Adrenal gland (tissue), 9 donors: ENCODE measurements at regions not wholly inside any gene's neighbourhood (a gene's known extent, or its start where the extent isn't known, plus 50 kb on each side); places are given as distances from the start of the nearest gene placed in this dataset.

Experiments
- DNase-seq, 7 donors: peaks; one replicate each; pipeline ENCODE4 v3.0.0-alpha.2; 2019 to 2020
- H3K27ac ChIP-seq, 5 donors: fragments of 200-600 bp; sonication (generic) in 4 of 5; 1 replicate in 3 of 5; 2 replicates in 2 of 5; pipeline versions ENCODE4 v1.5.1 to v1.8.0; 2016 to 2020; ENCODE audit warnings: mild to moderate bottlenecking in 1 of 5
- H3K27me3 ChIP-seq: fragments of 200-600 bp; 2 replicates; pipeline ENCODE4 v1.8.0; 2021
- H3K36me3 ChIP-seq, 2 donors: fragments of 200-600 bp; replicated peaks in 1 of 2; 1 replicate in 1 of 2; 2 replicates in 1 of 2; pipeline versions ENCODE4 v1.5.1 to v1.8.0; 2018 to 2022
- H3K4me1 ChIP-seq, 2 donors: fragments of 200-600 bp; replicated peaks in 1 of 2; 1 replicate in 1 of 2; 2 replicates in 1 of 2; pipeline versions ENCODE4 v1.5.1 to v1.8.0; 2018 to 2021
- H3K4me3 ChIP-seq, 4 donors: fragments of 200-600 bp; sonication (generic) in 3 of 4; one replicate each; pipeline ENCODE4 v1.5.1; 2016 to 2018
- H3K9me3 ChIP-seq, 3 donors: fragments of 200-600 bp; sonication (generic) in 1 of 3; replicated peaks in 1 of 3; 1 replicate in 2 of 3; 2 replicates in 1 of 3; pipeline versions ENCODE4 v1.5.1 to v1.8.0; 2016 to 2021
- POLR2A ChIP-seq, 2 donors: fragments of 450-650 bp; IDR thresholded peaks; one replicate each; pipeline ENCODE4 v1.6.1; 2017; ENCODE audit warnings: antibody characterized with exemption in 2 of 2, mild to moderate bottlenecking in 2 of 2, moderate library complexity in 1 of 2
- WGBS, 4 donors: extraction: QIAGEN DNeasy Blood & Tissue Kit in 2 of 4; methylation state at CpG; one replicate each; pipeline versions ENCODE4 v1.1.5 to v1.1.7; 2013 to 2017; 5-methylcytosine and 5-hydroxymethylcytosine counted together
- intact Hi-C, 2 donors: fragments of 100-400 bp; cut with DNase I; formaldehyde crosslinking; loops; one replicate each; pipeline versions ENCODE4 v1.14.1 to v1.15.0; 2022 to 2023
- TF ChIP-seq, protein P1 (sequence below), 6 experiments: fragments of 450-650 bp in 4 of 6; fragments of 200-600 bp in 2 of 6; sonication (generic) in 1 of 6; IDR thresholded peaks; 1 replicate in 5 of 6; 2 replicates in 1 of 6; pipeline versions ENCODE4 v1.5.1 to v1.8.0; 2016 to 2021; ENCODE audit warnings: antibody characterized with exemption in 6 of 6, mild to moderate bottlenecking in 2 of 6, moderate library complexity in 1 of 6
- donor health status: healthy with polysubstance abuse.
- donor health status: Bipolar disorder and iron deficiency.
- donor health status: DM: yes; HTN: yes; CAD: no.
- donor health status: DM: no; HTN: no; CAD: no.
- donor health status: DM: no; HTN: no; CAD: no.

DNA sequence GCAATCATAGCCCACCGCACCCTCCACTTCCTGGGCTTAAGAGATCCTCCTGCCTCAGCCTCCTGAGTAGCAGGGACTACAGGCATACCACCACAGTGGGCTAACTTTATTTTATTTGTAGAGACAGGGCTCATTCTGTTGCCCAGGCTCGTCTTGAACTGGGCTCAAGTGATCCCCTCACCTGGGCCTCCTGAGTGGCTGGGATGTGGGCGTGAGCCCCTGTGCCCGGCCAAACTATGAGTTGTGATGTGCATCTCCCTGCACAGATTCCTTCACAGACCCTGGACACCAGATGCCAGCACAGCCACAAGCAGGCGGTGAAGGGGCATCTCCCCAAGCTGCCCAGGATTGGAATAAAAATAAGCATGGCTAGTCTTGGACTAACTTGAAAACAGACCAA, 244.9 kb upstream of the IRX1 start:
- H3K4me3 ChIP-seq, result no peak overlapping the region
- peak in 2 of 7 donors; percentile 2 to 9 for DNase-seq
- H3K9me3 ChIP-seq, result no peaks in the 10 kb centered on the region
- H3K27me3 ChIP-seq, result no peaks in the 10 kb centered on the region
- intact Hi-C loops, result no loop called here
- 72 to 96% (median 82%) methylated on average over 2 to 5 of the region's 5 CpGs for WGBS, 4 donors
- no peaks in the 10 kb centered on the region for H3K4me1 ChIP-seq
- TF ChIP-seq, protein P1, sequence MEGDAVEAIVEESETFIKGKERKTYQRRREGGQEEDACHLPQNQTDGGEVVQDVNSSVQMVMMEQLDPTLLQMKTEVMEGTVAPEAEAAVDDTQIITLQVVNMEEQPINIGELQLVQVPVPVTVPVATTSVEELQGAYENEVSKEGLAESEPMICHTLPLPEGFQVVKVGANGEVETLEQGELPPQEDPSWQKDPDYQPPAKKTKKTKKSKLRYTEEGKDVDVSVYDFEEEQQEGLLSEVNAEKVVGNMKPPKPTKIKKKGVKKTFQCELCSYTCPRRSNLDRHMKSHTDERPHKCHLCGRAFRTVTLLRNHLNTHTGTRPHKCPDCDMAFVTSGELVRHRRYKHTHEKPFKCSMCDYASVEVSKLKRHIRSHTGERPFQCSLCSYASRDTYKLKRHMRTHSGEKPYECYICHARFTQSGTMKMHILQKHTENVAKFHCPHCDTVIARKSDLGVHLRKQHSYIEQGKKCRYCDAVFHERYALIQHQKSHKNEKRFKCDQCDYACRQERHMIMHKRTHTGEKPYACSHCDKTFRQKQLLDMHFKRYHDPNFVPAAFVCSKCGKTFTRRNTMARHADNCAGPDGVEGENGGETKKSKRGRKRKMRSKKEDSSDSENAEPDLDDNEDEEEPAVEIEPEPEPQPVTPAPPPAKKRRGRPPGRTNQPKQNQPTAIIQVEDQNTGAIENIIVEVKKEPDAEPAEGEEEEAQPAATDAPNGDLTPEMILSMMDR (IDR thresholded peaks at IDR 0.05), result no peak
- no peak for TF ChIP-seq POLR2A (IDR thresholded peaks at IDR 0.05)
- H3K36me3 ChIP-seq, result no peaks in the 10 kb centered on the region
- H3K27ac ChIP-seq, result no peak overlapping the region

DNA sequence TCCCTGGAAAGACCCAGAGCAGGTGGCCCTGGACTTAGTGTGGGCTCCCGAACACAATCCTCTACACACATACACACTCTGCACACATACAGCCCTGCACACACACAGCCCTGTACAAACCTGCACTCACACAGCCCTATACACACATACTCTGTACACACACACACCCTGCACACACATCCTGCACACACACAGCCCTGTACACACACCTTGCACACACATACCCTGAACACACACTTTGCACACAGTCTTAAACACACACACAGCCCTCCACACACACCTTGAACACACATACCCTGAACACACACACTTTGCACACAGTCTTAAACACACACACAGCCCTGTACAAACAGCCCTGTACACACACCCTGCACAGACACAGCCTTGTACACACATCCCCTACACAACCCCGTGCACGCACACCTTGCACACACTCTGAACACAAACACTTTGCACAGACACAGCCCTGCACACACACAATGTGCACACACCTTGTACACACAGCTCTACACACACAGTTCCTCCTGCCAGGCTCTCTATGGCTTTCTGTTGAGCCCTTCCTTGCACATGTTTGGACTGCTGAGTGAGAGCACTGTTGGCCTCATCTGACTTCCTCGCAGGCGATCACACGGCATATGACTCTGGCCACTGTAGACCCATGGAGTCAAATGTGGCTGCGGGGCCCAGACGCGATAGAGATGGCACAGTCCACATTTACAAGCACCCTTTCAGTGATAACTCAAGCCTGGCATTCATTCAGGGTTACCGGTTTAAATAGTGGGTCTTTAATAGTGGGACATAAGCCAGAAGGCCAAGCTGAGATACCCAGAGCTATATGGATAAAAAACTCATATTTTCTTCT, 245.7 kb upstream of the IRX1 start:
- TF ChIP-seq, protein P1 (IDR thresholded peaks at IDR 0.05), result no peak
- no peak for TF ChIP-seq POLR2A (IDR thresholded peaks at IDR 0.05)
- peak in 2 of 7 donors; percentile 3 to 14 for DNase-seq
- Histone ChIP-seq H3K4me1 (no peaks in the 10 kb centered on the region), H3K27me3 (no peaks in the 10 kb centered on the region), H3K27ac (no peak overlapping the region), H3K9me3 (no peaks in the 10 kb centered on the region), H3K36me3 (no peaks in the 10 kb centered on the region), H3K4me3 (no peak overlapping the region)
- intact Hi-C loops, result no loop called here
- WGBS, 4 donors, result 83 to 93% (median 91%) methylated on average over 10 of the region's 10 CpGs

DNA sequence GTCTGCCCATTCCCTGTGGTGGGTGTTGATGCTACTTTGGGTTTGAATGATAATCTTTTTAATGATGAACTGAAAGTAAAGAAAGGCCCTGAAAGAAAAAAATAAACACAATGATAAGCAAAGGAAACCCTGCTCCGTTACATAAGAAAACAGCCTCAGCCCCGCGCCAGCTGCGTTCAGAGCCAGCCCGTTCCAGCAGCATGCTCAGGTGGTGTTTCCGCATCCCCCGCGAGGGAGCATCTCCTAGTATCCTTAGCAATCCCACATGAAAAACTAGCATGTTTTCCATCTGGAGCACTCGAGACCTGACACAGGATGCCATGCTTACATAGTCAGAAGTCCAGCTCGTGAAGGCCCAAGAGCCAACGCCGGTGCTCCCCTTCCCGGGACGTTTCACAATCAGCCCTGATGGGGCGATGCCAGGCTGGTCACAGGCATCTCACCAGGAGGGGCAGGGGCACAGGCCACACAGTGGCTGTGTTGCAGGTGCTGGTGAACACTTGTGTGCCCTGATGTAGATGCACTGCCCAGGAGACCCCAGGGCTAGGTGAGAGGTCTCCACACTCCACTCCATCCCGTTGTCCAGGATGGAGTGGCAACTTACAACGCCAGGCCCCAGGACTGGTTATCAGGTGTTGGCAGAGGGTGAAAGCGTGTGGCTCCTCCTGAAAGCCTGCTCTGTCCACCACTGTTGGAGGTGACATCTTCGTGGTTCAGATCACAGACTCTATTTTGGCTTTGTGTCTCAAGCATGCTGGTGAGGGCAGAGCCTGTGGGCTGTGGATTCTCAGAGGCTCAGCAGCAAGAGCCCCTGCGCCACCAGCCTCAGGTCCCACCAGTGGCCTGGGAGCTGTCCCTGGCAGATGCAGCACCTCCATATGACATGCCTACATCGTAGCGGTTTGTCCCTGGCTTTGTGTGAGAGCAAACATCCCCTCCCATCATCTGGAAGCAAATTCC, 246.8 kb upstream of the IRX1 start:
- TF ChIP-seq, protein P1 (IDR thresholded peaks at IDR 0.05), result no peak
- TF ChIP-seq POLR2A (IDR thresholded peaks at IDR 0.05), result no peak
- 71 to 87% (median 82%) methylated on average over 17 to 22 of the region's 22 CpGs for WGBS, 4 donors
- DNase-seq, result peak in 1 of 7 donors; percentile 29

DNA sequence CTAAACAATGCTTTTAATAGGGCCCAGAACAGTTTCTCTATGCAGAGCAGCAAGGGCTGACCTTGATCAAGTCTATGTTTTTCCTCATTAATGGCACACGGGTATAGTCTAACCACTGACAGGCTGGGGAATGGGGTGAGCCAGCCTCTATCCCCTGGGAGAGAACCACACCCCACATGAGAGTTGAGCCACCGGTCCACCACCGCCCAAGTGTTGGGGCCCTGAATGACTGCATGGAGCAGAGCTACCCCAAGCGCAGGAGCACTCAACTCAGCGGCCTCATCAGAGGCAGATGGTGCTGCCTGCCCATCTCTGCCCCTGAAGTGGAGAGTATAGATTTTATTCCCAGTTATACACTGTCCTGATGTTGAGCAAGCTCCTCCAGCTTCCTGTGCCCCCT, 247.9 kb upstream of the IRX1 start:
- Histone ChIP-seq H3K36me3 (no peaks in the 10 kb centered on the region), H3K4me3 (no peak overlapping the region), H3K4me1 (no peaks in the 10 kb centered on the region), H3K27ac (no peak overlapping the region), H3K27me3 (no peaks in the 10 kb centered on the region), H3K9me3 (no peaks in the 10 kb centered on the region)
- intact Hi-C loops, result no loop called here
- WGBS, 4 donors, result 78 to 90% (median 85%) methylated on average over 5 of the region's 5 CpGs
- peak in 1 of 7 donors; percentile 11 for DNase-seq
- TF ChIP-seq, protein P1 (IDR thresholded peaks at IDR 0.05), result no peak
- TF ChIP-seq POLR2A (IDR thresholded peaks at IDR 0.05), result no peak

More for the DNA sequence above, 246.8 kb upstream of the IRX1 start:
- H3K9me3 ChIP-seq, result no peaks in the 10 kb centered on the region
- no peaks in the 10 kb centered on the region for H3K36me3 ChIP-seq
- H3K27me3 ChIP-seq, result no peaks in the 10 kb centered on the region
- H3K4me1 ChIP-seq, result no peaks in the 10 kb centered on the region
- H3K4me3 ChIP-seq, result no peak overlapping the region
- intact Hi-C loops, result no loop called here
- H3K27ac ChIP-seq, result no peak overlapping the region
